Dermis blood vessel endothelial cell (primary cell): ENCODE measurements at regions not wholly inside any gene's neighbourhood (a gene's known extent, or its start where the extent isn't known, plus 50 kb on each side); places are given as distances from the start of the nearest gene placed in this dataset.
"Not testable (repeated sequence)": the region's sequence is repeated elsewhere in the genome, so short reads cannot be mapped to it uniquely, and the experiment has no call there.

ENCODE experiments used
- DNase-seq: peaks from one replicate; pipeline ENCODE4 v3.0.0; 2010

DNA sequence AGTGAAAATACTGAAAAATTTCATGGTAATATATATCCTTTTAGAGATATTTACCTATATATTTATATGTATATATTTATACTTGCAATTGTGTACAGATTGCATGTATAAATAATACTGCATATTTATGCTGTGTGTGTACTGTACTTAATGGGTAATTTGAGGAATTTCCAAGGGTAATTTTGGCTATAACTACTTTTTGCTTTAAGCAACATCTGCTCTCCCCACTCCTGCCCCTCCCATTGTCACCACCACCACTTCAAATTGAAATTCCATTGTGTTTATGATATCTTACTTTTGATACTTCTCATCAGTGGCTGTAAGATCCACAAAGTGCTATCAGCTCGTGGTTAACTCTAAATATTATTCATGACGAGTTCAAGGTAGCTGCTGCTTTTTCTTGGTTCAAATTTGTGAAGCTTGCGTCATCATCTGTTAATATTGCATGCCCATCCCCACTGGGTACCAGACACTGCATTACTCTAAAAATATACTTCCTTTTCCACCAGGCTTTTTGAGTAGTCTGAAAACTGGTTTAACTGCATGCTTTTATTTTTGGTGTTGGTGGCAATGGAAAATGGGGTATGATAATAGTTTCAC lies 91.7 kb upstream of the MITF start:
- no peak for DNase-seq

- DNase-seq = no peak
These were observed 92.2 kb upstream of the MITF start for GRCh38 chr3:69647081-69647480.

DNA sequence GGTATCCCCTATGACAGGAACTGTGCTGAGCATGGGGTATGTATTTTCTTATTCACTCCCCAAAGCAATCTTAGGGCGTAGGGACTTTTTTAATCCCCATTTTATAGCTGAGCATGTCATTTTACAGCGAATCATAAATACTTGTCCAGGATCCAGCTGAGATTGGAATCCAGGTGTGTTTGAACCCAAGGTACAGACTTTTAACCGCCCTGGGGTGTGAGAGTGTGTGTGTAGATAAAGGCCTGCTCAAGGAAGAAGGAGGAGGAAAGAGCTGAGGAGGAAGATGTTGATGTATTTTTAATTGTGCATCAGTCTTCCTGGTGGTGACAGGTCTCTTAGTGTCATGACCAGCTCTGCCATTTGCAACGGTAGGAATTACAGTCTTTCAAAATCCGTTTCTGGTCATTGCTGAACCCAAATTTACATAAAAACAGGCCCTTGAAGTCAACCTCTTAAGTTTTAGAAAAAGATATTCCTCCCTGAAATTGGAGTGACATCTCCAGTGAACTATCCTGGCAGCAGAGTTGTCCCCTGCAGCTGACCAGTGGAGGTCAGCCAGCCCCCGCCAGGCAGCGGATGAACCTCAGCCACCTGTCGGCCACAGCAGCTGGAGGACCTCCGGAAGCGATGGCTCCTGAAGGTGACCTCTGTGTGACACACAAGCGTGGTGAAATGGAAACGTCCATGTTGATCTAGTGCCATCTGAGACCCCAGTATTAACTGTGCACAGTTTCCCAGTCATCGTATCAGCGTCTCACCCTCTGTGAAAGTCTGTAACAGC lies 92.8 kb upstream of the MITF start:
- no peak for DNase-seq

- no peak for DNase-seq
These were observed 96.7 kb upstream of the MITF start for GRCh38 chr3:69642606-69643005.

GRCh38 chr3:69639851-69640250 lies 99.4 kb upstream of the MITF start:
- no peak for DNase-seq

GRCh38 chr3:69628951-69629350 lies 110.3 kb upstream of the MITF start:
- no peak for DNase-seq

GRCh38 chr3:69613286-69613685 lies 126.0 kb upstream of the MITF start:
- no peak for DNase-seq

GRCh38 chr3:69612791-69613190 lies 126.5 kb upstream of the MITF start:
- no peak for DNase-seq

- not testable (repeated sequence) for DNase-seq
These were observed 129.7 kb upstream of the MITF start for GRCh38 chr3:69609566-69609965.

GRCh38 chr3:69607466-69608305 lies 131.6 kb upstream of the MITF start:
- DNase-seq = no peak

DNA sequence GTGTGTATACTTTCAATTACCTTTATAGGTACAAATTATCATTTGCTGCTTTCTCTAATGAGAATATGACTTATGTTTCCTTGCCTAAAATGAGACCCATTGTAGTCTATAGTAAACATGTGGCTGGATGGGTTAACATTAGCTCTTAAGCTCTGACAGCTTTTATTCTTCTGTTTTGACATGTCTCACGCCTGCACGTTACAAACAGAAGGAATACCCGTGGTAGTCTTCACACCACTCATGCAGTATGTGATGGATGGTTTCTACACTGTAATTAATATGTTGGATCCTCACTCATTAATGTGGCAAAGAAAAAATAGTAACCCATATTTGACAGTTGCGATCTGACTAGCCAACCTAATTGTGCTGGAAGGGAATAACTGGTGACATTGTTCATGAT lies 133.4 kb upstream of the MITF start:
- DNase-seq = no peak

DNA sequence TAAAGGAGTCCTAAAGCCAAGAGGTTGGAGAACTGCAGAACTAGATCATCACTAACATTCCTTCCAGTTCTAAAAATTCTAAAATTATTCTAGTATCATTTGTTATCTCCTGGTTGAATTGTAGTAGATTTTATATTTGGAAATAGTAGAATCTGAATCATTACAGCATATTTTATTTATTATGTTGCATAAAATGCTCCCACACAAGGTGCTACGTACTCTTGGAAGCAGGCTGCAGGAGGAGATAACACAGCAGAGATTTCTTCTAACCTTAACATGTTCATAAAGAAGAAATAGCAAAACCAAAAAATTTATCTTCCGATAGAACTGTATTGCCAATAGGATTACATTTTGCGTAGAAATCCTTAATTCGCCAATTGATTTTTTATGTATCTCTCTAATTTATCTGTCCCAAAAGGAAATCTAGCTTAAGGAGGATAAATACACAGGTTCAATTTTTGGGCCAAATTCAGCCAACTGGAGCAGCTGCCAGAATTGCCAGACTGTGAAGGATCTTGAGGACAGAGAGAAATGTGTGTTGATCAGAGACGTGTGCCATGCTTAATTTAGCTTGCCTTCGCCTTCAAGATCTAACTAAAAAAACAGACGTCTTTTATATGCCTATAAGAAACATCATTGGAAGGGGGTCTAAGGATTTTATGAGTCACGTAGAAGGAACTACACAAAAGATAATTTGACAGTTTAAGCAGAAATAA lies 134.4 kb upstream of the MITF start:
- no peak for DNase-seq

DNA sequence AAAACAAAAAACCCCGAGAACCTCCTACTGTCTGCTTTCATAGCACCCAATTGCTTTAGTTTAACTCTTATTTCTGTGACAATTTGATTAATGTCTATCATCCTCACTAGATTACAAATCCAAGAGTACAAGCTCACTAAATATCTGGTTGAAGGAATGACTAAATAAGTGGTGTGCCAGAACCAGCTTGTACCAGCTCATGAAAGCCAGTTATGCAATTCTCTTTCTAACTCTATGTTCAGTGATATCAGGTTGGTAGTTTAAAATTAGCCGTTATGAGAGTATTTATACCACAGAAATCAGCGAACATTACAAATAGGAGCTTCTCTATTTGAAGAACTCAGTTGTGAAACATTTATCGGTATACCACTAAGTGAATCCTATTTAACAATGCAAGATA lies 137.2 kb upstream of the MITF start:
- DNase-seq = no peak

DNA sequence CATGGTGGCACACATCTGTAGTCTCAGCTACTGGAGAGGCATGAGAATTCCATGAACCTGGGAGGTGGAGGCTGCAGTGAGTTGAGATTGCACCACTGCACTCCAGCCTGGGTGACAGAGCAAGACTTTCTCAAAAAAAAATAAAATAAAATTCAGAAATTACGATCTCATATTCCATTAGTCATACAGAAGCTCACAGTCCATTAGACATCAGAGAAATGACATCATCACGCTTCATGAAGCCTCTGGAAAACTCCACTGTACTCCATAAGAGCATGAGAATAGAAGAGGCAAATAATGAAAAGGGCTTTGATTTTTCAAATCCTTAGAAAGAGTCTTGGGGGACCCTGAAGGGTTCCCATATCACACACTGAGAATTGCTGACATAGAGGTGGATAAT lies 145.0 kb upstream of the MITF start:
- no peak for DNase-seq

DNA sequence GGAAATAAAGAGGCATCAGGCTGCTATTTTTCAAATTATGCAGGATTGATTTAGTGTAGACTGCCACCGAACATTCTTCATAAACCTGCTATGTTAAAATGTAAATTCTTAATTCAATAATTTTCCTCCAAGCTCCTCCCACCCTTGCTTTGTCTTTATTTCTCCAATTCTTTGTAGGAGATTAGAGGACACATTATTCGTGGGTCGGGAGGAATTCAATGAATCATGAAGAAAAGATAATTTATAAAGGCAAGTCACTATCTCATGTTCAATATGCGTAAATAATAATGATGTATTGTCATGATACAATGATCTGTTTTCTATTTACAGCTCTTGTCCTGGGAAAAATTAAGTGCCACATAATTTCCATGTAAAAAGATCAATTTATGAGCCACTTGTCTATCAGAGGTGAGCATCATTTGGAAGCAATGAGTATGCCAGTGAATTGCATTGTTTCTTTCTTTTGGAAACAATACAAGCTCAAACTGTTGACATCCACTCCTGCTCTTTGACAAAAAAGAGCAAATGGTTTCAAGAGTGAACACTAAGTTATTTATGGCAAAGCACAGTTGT lies 148.0 kb upstream of the MITF start:
- no peak for DNase-seq

DNA sequence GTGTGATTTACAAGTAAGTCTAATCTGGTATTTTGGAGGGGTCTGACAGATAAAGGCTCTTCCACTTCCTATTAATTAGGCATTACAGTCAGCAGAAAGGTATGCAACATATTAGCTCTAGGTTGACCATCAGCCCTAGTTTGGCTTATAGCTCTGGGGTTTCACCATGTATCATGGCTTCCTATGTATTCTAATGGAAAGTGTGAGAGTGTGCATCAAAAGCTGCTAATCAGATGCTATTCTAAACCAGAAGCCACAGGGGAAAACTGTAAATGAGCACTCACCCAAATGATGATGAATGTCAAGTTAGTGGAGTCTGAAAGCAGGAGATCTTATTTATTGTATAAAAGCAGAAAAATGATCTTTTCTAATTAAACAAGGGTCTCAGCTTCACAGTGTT lies 149.2 kb upstream of the MITF start:
- DNase-seq = no peak

DNA sequence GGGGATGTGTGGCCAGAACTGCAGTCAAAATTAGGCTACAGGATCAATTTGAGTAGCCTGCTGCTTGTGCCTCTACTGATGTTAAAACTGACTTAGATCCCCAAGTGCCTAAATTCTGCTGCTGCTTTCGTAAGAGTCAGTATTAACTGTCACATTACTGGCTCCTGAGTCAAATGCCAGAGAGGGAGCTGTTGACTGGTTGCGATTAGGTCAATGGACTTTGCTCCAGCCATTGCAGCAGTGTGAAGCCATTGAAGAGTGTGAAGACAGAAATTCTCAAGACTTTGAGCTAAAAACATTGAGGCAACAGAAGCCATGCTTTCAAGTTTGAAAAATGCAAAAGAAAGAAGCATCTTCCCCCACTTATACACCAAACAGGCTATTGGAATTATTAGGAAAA lies 151.1 kb upstream of the MITF start:
- no peak for DNase-seq

DNA sequence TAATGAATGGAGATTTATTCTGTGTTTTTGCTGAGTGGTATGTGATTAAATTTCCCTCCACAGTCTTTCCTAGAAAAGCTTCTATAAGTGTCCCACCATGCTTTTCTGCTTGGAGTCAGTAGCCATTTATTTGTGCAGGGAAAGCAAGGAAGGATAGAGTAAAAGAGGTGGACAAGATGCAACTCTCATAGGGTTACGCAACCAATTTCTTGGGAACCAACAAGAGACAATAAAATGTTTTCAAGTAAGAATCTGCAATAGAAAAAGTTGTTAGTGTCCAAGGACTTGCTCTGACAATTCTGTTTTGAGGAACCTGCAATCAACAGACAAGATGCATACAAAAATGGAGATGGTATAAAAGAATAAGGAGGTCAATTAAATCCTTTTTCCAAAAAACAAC lies 153.8 kb upstream of the MITF start:
- no peak for DNase-seq

- no peak for DNase-seq
These were observed 157.2 kb upstream of the MITF start for GRCh38 chr3:69582044-69582443.

DNA sequence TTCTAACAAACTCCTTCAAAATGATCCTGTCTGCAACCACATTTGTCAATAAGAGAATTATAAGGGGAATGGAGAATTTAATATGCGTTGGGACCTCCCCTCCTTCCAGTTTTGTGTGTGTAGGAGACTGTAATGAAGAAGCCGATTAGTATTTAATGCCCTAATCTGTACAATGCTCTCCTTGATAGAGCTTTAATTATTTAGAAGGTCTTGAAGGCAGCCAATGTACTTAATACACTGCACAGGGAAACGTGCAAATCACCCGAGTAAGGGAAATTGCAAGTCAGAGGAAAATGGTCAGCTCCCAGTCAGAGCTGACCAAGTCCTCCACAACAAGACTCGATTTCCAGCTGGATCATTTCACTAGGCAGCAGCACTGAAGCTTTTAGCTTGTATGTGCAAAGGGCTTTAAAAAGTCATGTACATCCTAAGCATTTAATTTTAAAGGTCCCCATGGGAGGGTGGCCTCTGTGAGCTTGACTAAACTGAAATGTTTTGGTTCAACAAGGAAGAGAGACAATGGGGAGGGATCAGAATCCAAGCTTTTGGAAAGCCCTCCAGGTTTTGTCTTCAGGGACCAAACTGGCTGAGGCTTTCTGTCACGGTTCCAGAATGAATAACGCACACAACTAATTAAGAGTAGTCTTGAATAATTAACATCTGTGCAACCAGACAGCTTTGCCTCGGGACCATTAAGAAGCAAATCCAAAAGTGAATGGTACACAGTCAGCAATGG lies 159.8 kb upstream of the MITF start:
- no peak for DNase-seq

DNA sequence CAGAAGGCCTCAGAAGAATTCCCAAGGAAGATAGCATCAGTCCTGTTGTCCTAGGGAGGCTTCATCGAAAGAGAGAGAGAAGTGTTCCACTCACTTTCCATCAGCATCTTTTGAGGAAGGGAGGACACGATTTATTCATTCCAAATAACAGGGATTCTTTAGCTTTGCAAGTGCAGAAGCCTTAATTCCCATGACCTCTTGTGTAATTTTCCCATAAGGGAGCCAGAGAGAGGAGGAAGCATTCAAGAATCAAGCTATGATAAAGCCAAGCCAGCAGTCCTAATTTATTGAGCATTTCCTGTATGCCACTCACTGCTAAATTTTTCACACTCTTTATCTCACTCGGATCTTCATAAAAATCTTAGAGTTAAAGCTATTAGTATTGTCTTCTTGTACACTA lies 169.7 kb upstream of the MITF start:
- no peak for DNase-seq

DNA sequence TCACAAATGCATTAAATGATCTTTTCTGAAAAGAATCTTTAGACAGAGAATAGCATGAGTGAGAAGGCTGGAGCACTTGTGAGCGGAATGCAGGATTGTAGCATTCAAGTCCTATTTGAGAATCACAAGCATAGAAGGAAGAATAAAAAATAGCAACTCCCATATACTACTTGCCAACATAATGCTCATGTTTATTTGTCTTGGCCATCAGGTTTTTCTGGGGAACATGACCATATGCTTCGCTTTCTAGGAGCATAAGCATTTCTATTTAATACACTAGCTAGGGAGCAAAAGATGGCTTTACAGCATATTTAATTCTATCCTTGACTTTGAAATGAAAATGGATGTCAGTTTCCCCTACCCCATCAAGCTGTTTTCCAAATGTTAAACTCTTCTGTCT lies 170.3 kb upstream of the MITF start:
- DNase-seq = no peak
